ENCODE measurements at regions not wholly inside any gene's neighbourhood (a gene's known extent, or its start where the extent isn't known, plus 50 kb on each side); places are given as distances from the start of the nearest gene placed in this dataset.

- TF ChIP-seq POLR2A (IDR thresholded peaks at IDR 0.05; ENCODE audit: low read length) (no peak), GATA1 (IDR thresholded peaks at IDR 0.05; ENCODE audit: low read depth, low read length) (no peak)
Measured at GRCh38 chr18:78793313-78794070, 186.1 kb upstream of the SALL3 start.

All from erythroblast (primary cell).